GM21526 (cell line): ENCODE measurements at regions not wholly inside any gene's neighbourhood (a gene's known extent, or its start where the extent isn't known, plus 50 kb on each side); places are given as distances from the start of the nearest gene placed in this dataset.
A peak's percentile ranks its signal among the peaks of the same experiment; 100 is the strongest.

Experiments
- ATAC-seq: cut with Tn5 transposase; IDR thresholded peaks from one replicate; pipeline ENCODE4 v1.9.1; 2021; ENCODE audit warnings: moderate library complexity; ENCODE audit not compliant: unreplicated experiment, low FRiP score

GRCh38 chr6:143621876-143622605, 55.7 kb upstream of the PHACTR2 start:
- no peak for ATAC-seq

GRCh38 chr6:143621159-143621873, 56.4 kb upstream of the PHACTR2 start:
- no peak for ATAC-seq

- ATAC-seq, result no peak
These were observed 57.3 kb upstream of the PHACTR2 start for GRCh38 chr6:143620447-143620846.

- ATAC-seq, result no peak
These were observed 57.9 kb upstream of the PHACTR2 start for GRCh38 chr6:143619824-143620401.

GRCh38 chr6:143616741-143617140, 61.0 kb upstream of the PHACTR2 start:
- ATAC-seq, result no peak

GRCh38 chr6:143615785-143616184, 62.0 kb upstream of the PHACTR2 start:
- ATAC-seq, result no peak

- ATAC-seq, result no peak
These were observed 63.5 kb upstream of the PHACTR2 start for GRCh38 chr6:143614235-143614634.

GRCh38 chr6:143613749-143614148, 64.0 kb upstream of the PHACTR2 start:
- ATAC-seq, result no peak

GRCh38 chr6:143612186-143612585, 65.6 kb upstream of the PHACTR2 start:
- ATAC-seq, result no peak

- ATAC-seq, result no peak
These were observed 66.2 kb upstream of the PHACTR2 start for GRCh38 chr6:143611580-143611979.

- ATAC-seq, result no peak
These were observed 67.8 kb upstream of the PHACTR2 start for GRCh38 chr6:143609972-143610371.

GRCh38 chr6:143609501-143609900, 68.3 kb upstream of the PHACTR2 start:
- no peak for ATAC-seq

- ATAC-seq, result no peak
These were observed 68.9 kb upstream of the PHACTR2 start for GRCh38 chr6:143608906-143609305.

- ATAC-seq, result no peak
These were observed 69.8 kb upstream of the PHACTR2 start for GRCh38 chr6:143607974-143608373.

GRCh38 chr6:143607168-143607567, 70.6 kb upstream of the PHACTR2 start:
- ATAC-seq, result no peak

GRCh38 chr6:143605906-143606521, 71.8 kb upstream of the PHACTR2 start:
- no peak for ATAC-seq

- ATAC-seq, result no peak
These were observed 74.3 kb upstream of the PHACTR2 start for GRCh38 chr6:143603455-143603854.

GRCh38 chr6:143601504-143601903, 76.3 kb upstream of the PHACTR2 start:
- ATAC-seq, result no peak

GRCh38 chr6:143600821-143601220, 76.9 kb upstream of the PHACTR2 start:
- no peak for ATAC-seq

- ATAC-seq, result peak; percentile 63
These were observed 79.2 kb upstream of the PHACTR2 start for GRCh38 chr6:143598466-143599080.

GRCh38 chr6:143596866-143597265, 80.9 kb upstream of the PHACTR2 start:
- no peak for ATAC-seq
